ENCODE measurements at regions not wholly inside any gene's neighbourhood (a gene's known extent, or its start where the extent isn't known, plus 50 kb on each side); places are given as distances from the start of the nearest gene placed in this dataset.

- no peak for TF ChIP-seq CTCF (conservative IDR thresholded peaks at IDR 0.05; ENCODE audit: low read length)
- TF ChIP-seq EZH2phosphoT487 (IDR thresholded peaks at IDR 0.05; ENCODE audit: borderline replicate concordance), result no peak
Measured at GRCh38 chr19:29003641-29004409, 209.1 kb downstream of the UQCRFS1 start.

Data from Loucy (cell line).